Mammary epithelial cell (primary cell): ENCODE measurements at regions not wholly inside any gene's neighbourhood (a gene's known extent, or its start where the extent isn't known, plus 50 kb on each side); places are given as distances from the start of the nearest gene placed in this dataset.

Experiments used
- EZH2 ChIP-seq: IDR thresholded peaks from 2 replicates; pipeline ENCODE4 v1.6.1; 2012; ENCODE audit warnings: low read length, inconsistent platforms, borderline replicate concordance
- TF ChIP-seq, protein P1 (sequence below), 2 donors: IDR thresholded peaks in 1 of 2; conservative IDR thresholded peaks in 1 of 2; 2 replicates each; pipeline ENCODE4 v1.5.1; 2011 to 2012; ENCODE audit warnings: inconsistent platforms in 2 of 2, low read length in 2 of 2, mild to moderate bottlenecking in 2 of 2, control low read depth in 1 of 2, low read depth in 1 of 2; ENCODE audit not compliant: insufficient read depth in 1 of 2; ENCODE audit errors: extremely low read depth in 1 of 2

- TF ChIP-seq, protein P1, sequence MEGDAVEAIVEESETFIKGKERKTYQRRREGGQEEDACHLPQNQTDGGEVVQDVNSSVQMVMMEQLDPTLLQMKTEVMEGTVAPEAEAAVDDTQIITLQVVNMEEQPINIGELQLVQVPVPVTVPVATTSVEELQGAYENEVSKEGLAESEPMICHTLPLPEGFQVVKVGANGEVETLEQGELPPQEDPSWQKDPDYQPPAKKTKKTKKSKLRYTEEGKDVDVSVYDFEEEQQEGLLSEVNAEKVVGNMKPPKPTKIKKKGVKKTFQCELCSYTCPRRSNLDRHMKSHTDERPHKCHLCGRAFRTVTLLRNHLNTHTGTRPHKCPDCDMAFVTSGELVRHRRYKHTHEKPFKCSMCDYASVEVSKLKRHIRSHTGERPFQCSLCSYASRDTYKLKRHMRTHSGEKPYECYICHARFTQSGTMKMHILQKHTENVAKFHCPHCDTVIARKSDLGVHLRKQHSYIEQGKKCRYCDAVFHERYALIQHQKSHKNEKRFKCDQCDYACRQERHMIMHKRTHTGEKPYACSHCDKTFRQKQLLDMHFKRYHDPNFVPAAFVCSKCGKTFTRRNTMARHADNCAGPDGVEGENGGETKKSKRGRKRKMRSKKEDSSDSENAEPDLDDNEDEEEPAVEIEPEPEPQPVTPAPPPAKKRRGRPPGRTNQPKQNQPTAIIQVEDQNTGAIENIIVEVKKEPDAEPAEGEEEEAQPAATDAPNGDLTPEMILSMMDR (conservative IDR thresholded peaks at IDR 0.05 in 1 of 2, IDR thresholded peaks at IDR 0.05 in 1 of 2; ENCODE audit: extremely low read depth in 1 of 2, insufficient read depth in 1 of 2, low read depth in 1 of 2, low read length in 2 of 2) = no peak
- TF ChIP-seq EZH2 = no peak
Measured at GRCh38 chr6:154890874-154891273, 104.2 kb upstream of the TIAM2 start.
